Activated CD4-positive, alpha-beta T cell treated with anti-CD3 and anti-CD28 coated beads, Interleukin-2, amount 10 ng/mL, durations not matched to agents 24 days and 14 days (primary cell): ENCODE measurements at regions not wholly inside any gene's neighbourhood (a gene's known extent, or its start where the extent isn't known, plus 50 kb on each side); places are given as distances from the start of the nearest gene placed in this dataset.
"Not testable (repeated sequence)": the region's sequence is repeated elsewhere in the genome, so short reads cannot be mapped to it uniquely, and the experiment has no call there.

Source experiments
- DNase-seq: peaks from one replicate; pipeline ENCODE4 v3.0.0; 2022
- H3K27ac Mint-ChIP-seq: one replicate; pipeline ENCODE4 v1.8.0; 2022; ENCODE audit warnings: mild to moderate bottlenecking, mixed read lengths
- H3K27me3 Mint-ChIP-seq: one replicate; pipeline ENCODE4 v1.8.0; 2022; ENCODE audit warnings: mixed read lengths
- H3K36me3 Mint-ChIP-seq: one replicate; pipeline ENCODE4 v1.8.0; 2022; ENCODE audit warnings: low read depth, mild to moderate bottlenecking, mixed read lengths
- H3K4me1 Mint-ChIP-seq: one replicate; pipeline ENCODE4 v1.8.0; 2021; ENCODE audit warnings: mixed read lengths
- H3K4me3 Mint-ChIP-seq: one replicate; pipeline ENCODE4 v1.8.0; 2022; ENCODE audit warnings: mild to moderate bottlenecking, moderate library complexity, mixed read lengths
- H3K9me3 Mint-ChIP-seq: one replicate; pipeline ENCODE4 v1.8.0; 2021; ENCODE audit warnings: mixed read lengths
- intact Hi-C: fragments of 100-400 bp; cut with micrococcal nuclease; formaldehyde crosslinking; loops from one replicate; pipeline ENCODE4 v1.15.1; 2023

- DNase-seq, result no peak
- H3K36me3 Mint-ChIP-seq, result no peaks in the 10 kb centered on the region
- H3K9me3 Mint-ChIP-seq, result no peaks in the 10 kb centered on the region
- H3K4me3 Mint-ChIP-seq, result no peak overlapping the region
- H3K4me1 Mint-ChIP-seq, result no peaks in the 10 kb centered on the region
- H3K27me3 Mint-ChIP-seq, result no peaks in the 10 kb centered on the region
- intact Hi-C loops, result no loop called here
- H3K27ac Mint-ChIP-seq, result no peak overlapping the region
These were observed 581.5 kb downstream of the TBL1XR1 start for GRCh38 chr3:176615826-176616225.

- Mint-ChIP-seq H3K9me3 (peaks cover 4% of the 10 kb centered on the region), H3K36me3 (no peaks in the 10 kb centered on the region), H3K4me3 (no peak overlapping the region), H3K27me3 (no peaks in the 10 kb centered on the region), H3K4me1 (no peaks in the 10 kb centered on the region), H3K27ac (no peak overlapping the region)
- intact Hi-C loops, result no loop called here
- no peak for DNase-seq
These were observed 585.6 kb downstream of the TBL1XR1 start for GRCh38 chr3:176611703-176612102.

- H3K27me3 Mint-ChIP-seq, result no peaks in the 10 kb centered on the region
- H3K27ac Mint-ChIP-seq, result no peak overlapping the region
- intact Hi-C loops, result no loop called here
- DNase-seq, result no peak
- H3K36me3 Mint-ChIP-seq, result no peaks in the 10 kb centered on the region
- H3K4me1 Mint-ChIP-seq, result no peaks in the 10 kb centered on the region
- no peak overlapping the region for H3K4me3 Mint-ChIP-seq
- H3K9me3 Mint-ChIP-seq, result peaks cover 4% of the 10 kb centered on the region
These were observed 587.9 kb downstream of the TBL1XR1 start for GRCh38 chr3:176609361-176609760.

- H3K4me3 Mint-ChIP-seq, intact Hi-C loops, H3K9me3 Mint-ChIP-seq, H3K27me3 Mint-ChIP-seq, H3K36me3 Mint-ChIP-seq, H3K27ac Mint-ChIP-seq, DNase-seq, H3K4me1 Mint-ChIP-seq: not testable (repeated sequence)
These were observed 591.7 kb downstream of the TBL1XR1 start for GRCh38 chr3:176605553-176605952.

GRCh38 chr3:176595307-176595706 is 602.0 kb downstream of the TBL1XR1 start:
- Mint-ChIP-seq H3K36me3 (no peaks in the 10 kb centered on the region), H3K27ac (no peak overlapping the region), H3K9me3 (no peaks in the 10 kb centered on the region), H3K4me3 (no peak overlapping the region), H3K4me1 (no peaks in the 10 kb centered on the region), H3K27me3 (no peaks in the 10 kb centered on the region)
- intact Hi-C loops, result no loop called here
- no peak for DNase-seq

GRCh38 chr3:176590722-176591121 is 606.6 kb downstream of the TBL1XR1 start:
- Mint-ChIP-seq H3K9me3 (no peaks in the 10 kb centered on the region), H3K4me3 (no peak overlapping the region), H3K4me1 (no peaks in the 10 kb centered on the region), H3K36me3 (no peaks in the 10 kb centered on the region), H3K27ac (no peak overlapping the region), H3K27me3 (no peaks in the 10 kb centered on the region)
- DNase-seq, result no peak
- intact Hi-C loops, result no loop called here

- Mint-ChIP-seq H3K4me3 (no peak overlapping the region), H3K9me3 (no peaks in the 10 kb centered on the region), H3K36me3 (no peaks in the 10 kb centered on the region), H3K4me1 (no peaks in the 10 kb centered on the region), H3K27ac (no peak overlapping the region), H3K27me3 (no peaks in the 10 kb centered on the region)
- intact Hi-C loops, result no loop called here
- no peak for DNase-seq
These were observed 610.2 kb downstream of the TBL1XR1 start for GRCh38 chr3:176587089-176587488.

- no peaks in the 10 kb centered on the region for H3K36me3 Mint-ChIP-seq
- no peak for DNase-seq
These were observed 612.7 kb downstream of the TBL1XR1 start for GRCh38 chr3:176584413-176585176.

GRCh38 chr3:176583956-176584355 is 613.3 kb downstream of the TBL1XR1 start:
- no peak for DNase-seq
- H3K9me3 Mint-ChIP-seq, result no peaks in the 10 kb centered on the region
- H3K4me1 Mint-ChIP-seq, result no peaks in the 10 kb centered on the region
- no peaks in the 10 kb centered on the region for H3K36me3 Mint-ChIP-seq
- intact Hi-C loops, result no loop called here
- H3K27ac Mint-ChIP-seq, result no peak overlapping the region
- no peaks in the 10 kb centered on the region for H3K27me3 Mint-ChIP-seq
- no peak overlapping the region for H3K4me3 Mint-ChIP-seq

More at GRCh38 chr3:176584413-176585176, 612.7 kb downstream of the TBL1XR1 start:
- no peaks in the 10 kb centered on the region for H3K9me3 Mint-ChIP-seq
- H3K4me1 Mint-ChIP-seq, result no peaks in the 10 kb centered on the region
- no peak overlapping the region for H3K27ac Mint-ChIP-seq
- intact Hi-C loops, result no loop called here
- no peaks in the 10 kb centered on the region for H3K27me3 Mint-ChIP-seq
- no peak overlapping the region for H3K4me3 Mint-ChIP-seq

- intact Hi-C loops, result no loop called here
- peaks cover 3% of the 10 kb centered on the region for H3K9me3 Mint-ChIP-seq
- no peak for DNase-seq
- no peaks in the 10 kb centered on the region for H3K27me3 Mint-ChIP-seq
- H3K36me3 Mint-ChIP-seq, result no peaks in the 10 kb centered on the region
- H3K4me3 Mint-ChIP-seq, result no peak overlapping the region
- no peak overlapping the region for H3K27ac Mint-ChIP-seq
- no peaks in the 10 kb centered on the region for H3K4me1 Mint-ChIP-seq
These were observed 615.7 kb downstream of the TBL1XR1 start for GRCh38 chr3:176581589-176581988.

- Mint-ChIP-seq H3K27ac (no peak overlapping the region), H3K27me3 (no peaks in the 10 kb centered on the region), H3K4me1 (no peaks in the 10 kb centered on the region), H3K4me3 (no peak overlapping the region), H3K36me3 (no peaks in the 10 kb centered on the region), H3K9me3 (peaks cover 6% of the 10 kb centered on the region)
- DNase-seq, result no peak
- intact Hi-C loops, result no loop called here
These were observed 617.5 kb downstream of the TBL1XR1 start for GRCh38 chr3:176579711-176580185.

- Mint-ChIP-seq H3K36me3 (no peaks in the 10 kb centered on the region), H3K27ac (no peak overlapping the region), H3K4me1 (no peaks in the 10 kb centered on the region), H3K9me3 (peaks cover 6% of the 10 kb centered on the region), H3K4me3 (no peak overlapping the region), H3K27me3 (no peaks in the 10 kb centered on the region)
- DNase-seq, result no peak
- intact Hi-C loops, result no loop called here
These were observed 619.0 kb downstream of the TBL1XR1 start for GRCh38 chr3:176578316-176578715.

GRCh38 chr3:176577447-176577846 is 619.8 kb downstream of the TBL1XR1 start:
- Mint-ChIP-seq H3K27me3 (no peaks in the 10 kb centered on the region), H3K36me3 (no peaks in the 10 kb centered on the region), H3K4me3 (no peak overlapping the region), H3K4me1 (no peaks in the 10 kb centered on the region), H3K9me3 (peaks cover 6% of the 10 kb centered on the region), H3K27ac (no peak overlapping the region)
- no peak for DNase-seq
- intact Hi-C loops, result no loop called here

- H3K27me3 Mint-ChIP-seq, result no peaks in the 10 kb centered on the region
- intact Hi-C loops, result no loop called here
These were observed 622.5 kb downstream of the TBL1XR1 start for GRCh38 chr3:176574786-176575185.

GRCh38 chr3:176571926-176572325 is 625.4 kb downstream of the TBL1XR1 start:
- Mint-ChIP-seq H3K4me1 (no peaks in the 10 kb centered on the region), H3K27ac (no peak overlapping the region), H3K4me3 (no peak overlapping the region), H3K9me3 (peaks cover 3% of the 10 kb centered on the region), H3K27me3 (no peaks in the 10 kb centered on the region), H3K36me3 (no peaks in the 10 kb centered on the region)
- no peak for DNase-seq
- intact Hi-C loops, result no loop called here

More at GRCh38 chr3:176574786-176575185, 622.5 kb downstream of the TBL1XR1 start:
- Mint-ChIP-seq H3K9me3 (peaks cover 6% of the 10 kb centered on the region), H3K4me1 (no peaks in the 10 kb centered on the region), H3K36me3 (no peaks in the 10 kb centered on the region), H3K4me3 (no peak overlapping the region), H3K27ac (no peak overlapping the region)
- no peak for DNase-seq
